ENCODE measurements at regions not wholly inside any gene's neighbourhood (a gene's known extent, or its start where the extent isn't known, plus 50 kb on each side); places are given as distances from the start of the nearest gene placed in this dataset.

DNA sequence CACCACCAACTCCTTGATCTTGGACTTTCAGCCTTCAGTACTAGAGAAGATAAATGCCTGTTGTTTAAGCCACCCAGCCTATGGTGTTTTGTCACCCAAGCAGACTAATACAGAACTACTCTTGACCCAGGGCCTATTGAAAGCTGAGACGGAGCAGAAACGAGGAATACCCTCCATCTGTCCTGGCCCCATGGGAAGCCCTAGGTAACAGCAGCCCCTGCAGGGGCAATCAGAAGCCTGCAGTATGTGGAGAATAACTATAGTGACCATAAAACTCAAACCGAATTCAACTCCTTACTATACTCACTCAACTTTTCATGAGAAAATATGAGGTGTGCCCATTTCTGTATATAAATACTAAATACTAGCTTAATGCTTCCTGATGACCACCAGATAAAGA, 307.4 kb downstream of the NUAK1 start:
- Histone ChIP-seq H3K27ac (no peak overlapping the region), H3K4me1 (no peaks in the 10 kb centered on the region), H3K4me2 (ENCODE audit: low read length) (no peak overlapping the region), H3K9ac (no peak overlapping the region), H3K27me3 (ENCODE audit: control insufficient read depth, insufficient read depth, low read length) (no peaks in the 10 kb centered on the region), H3K4me3 (ENCODE audit: low read depth, low read length) (no peak overlapping the region), H3K9me3 (ENCODE audit: control insufficient read depth, low read length) (no peaks in the 10 kb centered on the region), H2AFZ (no peak overlapping the region), H3K79me2 (no peaks in the 10 kb centered on the region), H3K36me3 (ENCODE audit: control insufficient read depth, insufficient read depth, low read length) (no peaks in the 10 kb centered on the region)
- TF ChIP-seq, protein P1, sequence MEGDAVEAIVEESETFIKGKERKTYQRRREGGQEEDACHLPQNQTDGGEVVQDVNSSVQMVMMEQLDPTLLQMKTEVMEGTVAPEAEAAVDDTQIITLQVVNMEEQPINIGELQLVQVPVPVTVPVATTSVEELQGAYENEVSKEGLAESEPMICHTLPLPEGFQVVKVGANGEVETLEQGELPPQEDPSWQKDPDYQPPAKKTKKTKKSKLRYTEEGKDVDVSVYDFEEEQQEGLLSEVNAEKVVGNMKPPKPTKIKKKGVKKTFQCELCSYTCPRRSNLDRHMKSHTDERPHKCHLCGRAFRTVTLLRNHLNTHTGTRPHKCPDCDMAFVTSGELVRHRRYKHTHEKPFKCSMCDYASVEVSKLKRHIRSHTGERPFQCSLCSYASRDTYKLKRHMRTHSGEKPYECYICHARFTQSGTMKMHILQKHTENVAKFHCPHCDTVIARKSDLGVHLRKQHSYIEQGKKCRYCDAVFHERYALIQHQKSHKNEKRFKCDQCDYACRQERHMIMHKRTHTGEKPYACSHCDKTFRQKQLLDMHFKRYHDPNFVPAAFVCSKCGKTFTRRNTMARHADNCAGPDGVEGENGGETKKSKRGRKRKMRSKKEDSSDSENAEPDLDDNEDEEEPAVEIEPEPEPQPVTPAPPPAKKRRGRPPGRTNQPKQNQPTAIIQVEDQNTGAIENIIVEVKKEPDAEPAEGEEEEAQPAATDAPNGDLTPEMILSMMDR (IDR thresholded peaks at IDR 0.05): no peak

DNA sequence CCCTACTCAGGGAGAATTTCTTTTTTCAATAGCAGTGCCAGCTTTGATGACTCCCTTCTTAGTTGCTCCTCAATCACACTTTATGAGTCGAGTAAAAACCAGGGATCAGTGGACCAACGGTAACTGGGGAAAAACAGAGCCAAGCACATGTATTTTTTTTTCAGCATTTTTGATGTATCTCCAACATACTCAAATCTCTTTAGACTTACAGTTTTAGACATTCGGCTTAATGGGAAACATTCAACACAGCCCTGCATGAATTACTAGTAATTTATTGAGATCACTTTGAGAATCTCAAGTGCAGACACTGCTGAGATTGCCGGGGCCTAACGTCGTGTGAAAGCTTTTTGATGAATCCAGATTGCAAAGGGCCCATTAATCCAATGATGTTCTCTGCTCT, 306.7 kb downstream of the NUAK1 start:
- no peak overlapping the region for H3K9ac ChIP-seq

DNA sequence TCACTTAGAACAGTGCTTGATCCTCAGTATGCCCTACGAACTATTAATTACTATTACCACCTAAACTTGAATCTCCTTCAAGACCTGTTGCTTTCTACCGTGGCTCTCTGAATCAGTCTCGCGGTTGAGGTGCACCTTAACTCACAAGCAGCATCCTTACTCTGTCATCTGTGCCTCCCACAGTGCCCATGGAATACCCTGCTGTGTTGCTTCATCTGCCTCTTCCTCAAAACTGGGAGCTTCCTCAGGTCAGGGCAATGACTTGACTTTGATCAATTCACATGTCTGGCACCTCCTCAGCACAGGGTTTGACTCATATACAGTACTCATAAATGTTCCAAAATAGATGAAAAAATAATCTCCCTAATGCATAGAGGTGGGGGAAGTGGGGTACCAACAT, 305.9 kb downstream of the NUAK1 start:
- Histone ChIP-seq H3K4me1 (no peaks in the 10 kb centered on the region), H3K9ac (no peak overlapping the region), H3K27ac (no peak overlapping the region), H2AFZ (no peak overlapping the region), H3K79me2 (no peaks in the 10 kb centered on the region), H3K4me2 (ENCODE audit: low read length) (no peak overlapping the region), H3K36me3 (ENCODE audit: control insufficient read depth, insufficient read depth, low read length) (no peaks in the 10 kb centered on the region), H3K4me3 (ENCODE audit: low read depth, low read length) (no peak overlapping the region), H3K27me3 (ENCODE audit: control insufficient read depth, insufficient read depth, low read length) (no peaks in the 10 kb centered on the region), H3K9me3 (ENCODE audit: control insufficient read depth, low read length) (no peaks in the 10 kb centered on the region)
- TF ChIP-seq, protein P1 (IDR thresholded peaks at IDR 0.05): no peak

More for the DNA sequence above, 306.7 kb downstream of the NUAK1 start:
- no peak overlapping the region for H3K4me2 ChIP-seq (ENCODE audit: low read length)
- TF ChIP-seq, protein P1 (IDR thresholded peaks at IDR 0.05): no peak
- H3K9me3 ChIP-seq (ENCODE audit: control insufficient read depth, low read length): no peaks in the 10 kb centered on the region
- H3K27ac ChIP-seq: no peak overlapping the region
- H3K36me3 ChIP-seq (ENCODE audit: control insufficient read depth, insufficient read depth, low read length): no peaks in the 10 kb centered on the region
- H3K4me3 ChIP-seq (ENCODE audit: low read depth, low read length): no peak overlapping the region
- no peak overlapping the region for H2AFZ ChIP-seq
- no peaks in the 10 kb centered on the region for H3K79me2 ChIP-seq
- no peaks in the 10 kb centered on the region for H3K4me1 ChIP-seq
- H3K27me3 ChIP-seq (ENCODE audit: control insufficient read depth, insufficient read depth, low read length): no peaks in the 10 kb centered on the region

DNA sequence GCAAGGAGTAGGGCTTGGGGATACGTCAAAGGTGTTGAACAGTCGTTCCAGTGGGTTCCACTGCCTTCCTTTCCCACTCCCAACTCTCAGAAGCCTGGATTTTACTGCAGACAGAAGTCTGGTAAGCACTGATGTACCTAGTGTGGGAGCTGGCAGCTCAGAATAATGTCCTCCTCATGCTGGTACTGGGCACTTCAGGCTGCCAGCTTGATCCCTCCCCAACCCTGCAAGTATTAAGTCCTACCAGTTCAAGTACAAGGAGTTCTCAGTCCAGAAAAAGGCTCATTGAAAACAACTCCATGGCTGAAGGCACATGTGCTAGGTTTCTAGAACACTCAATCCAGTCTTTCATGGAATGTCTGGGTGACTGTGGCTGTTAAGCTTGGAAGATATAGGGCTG, 304.3 kb downstream of the NUAK1 start:
- Histone ChIP-seq H3K4me3 (ENCODE audit: low read depth, low read length) (no peak overlapping the region), H3K27ac (no peak overlapping the region), H2AFZ (no peak overlapping the region), H3K4me2 (ENCODE audit: low read length) (no peak overlapping the region), H3K36me3 (ENCODE audit: control insufficient read depth, insufficient read depth, low read length) (no peaks in the 10 kb centered on the region), H3K4me1 (no peaks in the 10 kb centered on the region), H3K79me2 (no peaks in the 10 kb centered on the region), H3K27me3 (ENCODE audit: control insufficient read depth, insufficient read depth, low read length) (no peaks in the 10 kb centered on the region), H3K9me3 (ENCODE audit: control insufficient read depth, low read length) (no peaks in the 10 kb centered on the region), H3K9ac (no peak overlapping the region)
- TF ChIP-seq, protein P1 (IDR thresholded peaks at IDR 0.05): no peak

DNA sequence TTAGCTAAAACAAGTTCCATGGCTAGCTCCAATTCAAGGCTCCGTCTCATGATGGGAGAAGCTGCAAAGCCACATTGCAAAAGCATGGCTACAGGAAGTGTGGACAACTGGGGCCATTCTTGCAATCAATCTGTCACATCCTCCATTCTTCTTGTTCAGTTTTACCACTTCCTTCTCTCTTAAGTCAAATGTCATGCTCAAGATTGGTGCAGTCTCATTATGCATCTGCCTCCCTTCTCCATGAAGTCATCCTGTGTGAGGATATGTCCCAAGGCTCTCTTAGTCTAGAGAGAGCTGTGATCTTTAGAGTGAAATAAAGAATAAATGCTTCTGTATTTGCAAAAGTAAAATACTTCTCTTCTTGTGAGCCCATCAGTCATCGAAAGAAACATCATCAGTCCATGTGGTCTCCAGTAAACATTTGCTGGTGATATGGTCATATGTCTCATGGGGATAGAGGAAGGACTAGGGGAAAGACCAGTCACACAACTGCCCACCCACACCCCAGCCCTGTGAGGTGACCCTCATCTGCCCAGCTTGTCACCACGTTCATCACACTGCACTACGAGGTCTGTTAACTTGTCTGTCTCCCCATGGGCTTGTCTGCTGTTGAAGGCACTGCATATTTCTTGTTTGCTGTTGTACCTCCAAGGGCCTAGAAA, 303.0 kb downstream of the NUAK1 start:
- Histone ChIP-seq H3K27ac (no peak overlapping the region), H3K4me2 (ENCODE audit: low read length) (no peak overlapping the region), H3K36me3 (ENCODE audit: control insufficient read depth, insufficient read depth, low read length) (no peaks in the 10 kb centered on the region), H3K9me3 (ENCODE audit: control insufficient read depth, low read length) (no peaks in the 10 kb centered on the region), H3K4me3 (ENCODE audit: low read depth, low read length) (no peak overlapping the region), H3K9ac (no peak overlapping the region), H3K4me1 (no peaks in the 10 kb centered on the region), H2AFZ (no peak overlapping the region), H3K27me3 (ENCODE audit: control insufficient read depth, insufficient read depth, low read length) (no peaks in the 10 kb centered on the region), H3K79me2 (no peaks in the 10 kb centered on the region)
- TF ChIP-seq, protein P1 (IDR thresholded peaks at IDR 0.05): no peak
